Stimulated activated CD4-positive, alpha-beta T cell treated with anti-CD3 and anti-CD28 coated beads, Interleukin-4, amount 100 ng/mL, for 1 hour (primary cell): ENCODE measurements at regions not wholly inside any gene's neighbourhood (a gene's known extent, or its start where the extent isn't known, plus 50 kb on each side); places are given as distances from the start of the nearest gene placed in this dataset.
"Not testable (repeated sequence)": the region's sequence is repeated elsewhere in the genome, so short reads cannot be mapped to it uniquely, and the experiment has no call there.

ENCODE experiments used
- DNase-seq: peaks from one replicate; pipeline ENCODE4 v3.0.0-alpha.2; 2020

DNA sequence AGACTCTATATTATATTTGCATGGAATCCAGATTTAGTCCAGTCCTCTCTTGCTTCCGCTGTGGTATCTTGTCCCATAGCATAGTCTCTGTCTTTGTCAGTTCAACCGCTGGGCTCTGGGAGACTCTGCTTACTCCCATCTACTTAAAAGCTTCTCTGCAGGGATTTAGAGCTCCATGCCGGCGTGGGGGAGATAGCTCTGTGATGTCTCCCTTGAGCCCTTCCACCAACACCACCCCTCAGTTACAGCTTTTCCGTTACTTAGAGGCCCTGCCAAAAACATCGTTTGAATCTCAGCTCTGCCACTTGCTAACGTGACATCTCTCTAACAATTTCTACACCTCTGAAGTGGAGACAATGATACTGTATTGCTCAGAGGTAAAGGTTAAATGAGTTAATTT, 306.1 kb upstream of the ZNF608 start:
- no peak for DNase-seq

DNA sequence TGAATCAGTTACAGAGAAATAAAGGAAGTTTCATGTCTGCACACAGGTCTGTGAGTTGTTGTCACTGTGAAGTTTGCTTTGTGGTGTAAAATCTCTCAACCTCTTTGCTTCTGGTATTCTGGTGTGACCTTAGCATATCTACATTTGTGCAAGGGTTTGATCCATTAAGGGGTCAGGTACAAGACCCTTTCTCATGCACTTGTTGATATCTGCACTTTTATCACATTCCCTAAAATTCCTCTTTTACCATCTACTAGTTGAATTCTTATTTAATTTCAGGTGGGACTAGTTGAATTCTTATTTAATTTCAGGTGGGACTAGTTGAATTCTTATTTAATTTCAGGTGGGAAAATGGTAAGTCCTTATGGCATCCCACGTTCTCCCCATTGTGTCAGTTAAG, 306.7 kb upstream of the ZNF608 start:
- no peak for DNase-seq

GRCh38 chr5:125054146-125054545, 307.7 kb upstream of the ZNF608 start:
- no peak for DNase-seq

DNA sequence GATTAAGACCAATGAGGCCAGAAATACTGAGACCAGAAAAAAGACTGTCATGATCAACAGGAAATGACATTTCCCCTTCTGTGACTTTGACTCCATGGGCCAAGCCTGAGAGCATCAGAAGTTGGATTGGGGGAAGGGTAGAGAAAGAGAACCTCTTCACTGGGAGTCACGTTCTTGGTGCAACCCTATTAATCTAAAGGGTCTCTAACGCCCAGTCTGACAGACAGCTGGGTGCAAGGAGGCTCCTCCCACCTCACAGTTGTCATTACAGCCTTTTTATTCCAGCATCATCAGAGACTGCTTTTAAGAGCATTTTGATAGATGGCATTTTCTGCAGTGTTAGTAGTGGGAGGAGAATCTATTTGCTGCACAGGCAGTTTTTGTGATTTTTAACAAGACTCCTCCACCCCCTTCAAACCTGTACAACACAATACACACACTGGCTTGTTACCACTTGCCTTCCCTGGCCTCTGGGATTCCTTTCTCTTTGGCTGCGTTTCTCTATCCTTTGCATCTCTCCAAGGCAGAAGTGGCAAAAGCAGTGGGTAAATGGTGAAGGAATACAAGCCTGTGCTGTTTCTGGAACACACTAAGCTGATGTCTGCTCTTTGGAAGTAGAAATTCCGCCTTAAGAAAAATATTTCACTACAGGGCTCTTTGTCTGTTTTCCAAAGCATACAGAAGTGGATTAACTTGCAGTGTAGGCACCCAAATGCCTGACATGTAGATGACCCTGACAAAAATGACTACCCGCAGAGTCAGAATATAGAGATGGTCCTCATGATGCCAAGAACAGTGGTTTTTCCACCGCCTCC, 310.4 kb upstream of the ZNF608 start:
- no peak for DNase-seq

DNA sequence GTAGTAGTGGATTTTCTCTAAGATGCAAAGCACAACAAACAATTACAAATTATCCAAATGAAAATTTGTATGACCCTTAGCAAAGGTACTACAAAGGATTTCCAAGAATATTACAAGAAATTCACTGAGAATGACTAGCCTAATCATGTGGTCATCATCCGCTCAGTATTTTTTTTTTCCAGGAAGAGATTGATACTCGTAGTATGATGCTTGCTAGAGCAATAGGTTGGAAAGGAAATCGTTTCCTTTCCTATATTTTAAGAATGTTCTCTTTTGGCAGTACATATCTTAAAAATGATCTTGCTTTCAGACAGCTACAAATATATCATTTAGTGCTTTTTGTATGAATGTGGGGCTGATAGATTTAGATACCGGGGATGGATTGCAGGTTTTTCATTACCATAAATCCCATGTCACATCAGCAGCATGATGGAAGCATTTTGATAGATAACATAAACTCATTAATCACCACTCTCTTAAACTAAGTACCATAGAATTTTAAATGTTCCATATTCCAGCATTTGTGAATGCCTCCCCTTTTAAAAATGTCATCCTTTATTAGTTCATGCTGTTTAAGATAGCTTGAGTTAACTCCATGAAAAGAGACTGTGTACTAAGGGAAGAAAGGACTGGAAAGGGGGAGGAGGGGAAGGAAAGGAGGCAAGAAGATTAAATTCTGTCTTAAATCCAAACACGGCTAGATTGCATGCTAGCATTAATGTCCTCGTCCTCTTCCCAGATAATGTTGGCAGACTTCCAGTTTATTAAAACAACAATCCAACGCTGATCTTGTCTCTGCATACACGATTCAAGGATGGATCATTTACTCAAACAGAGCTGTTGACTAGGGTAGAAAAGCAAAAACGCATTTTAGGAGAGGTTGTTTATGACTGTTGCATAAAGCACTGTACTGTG, 311.7 kb upstream of the ZNF608 start:
- no peak for DNase-seq

GRCh38 chr5:125059255-125060002, 313.0 kb upstream of the ZNF608 start:
- DNase-seq, result no peak

GRCh38 chr5:125061726-125062125, 315.3 kb upstream of the ZNF608 start:
- no peak for DNase-seq

DNA sequence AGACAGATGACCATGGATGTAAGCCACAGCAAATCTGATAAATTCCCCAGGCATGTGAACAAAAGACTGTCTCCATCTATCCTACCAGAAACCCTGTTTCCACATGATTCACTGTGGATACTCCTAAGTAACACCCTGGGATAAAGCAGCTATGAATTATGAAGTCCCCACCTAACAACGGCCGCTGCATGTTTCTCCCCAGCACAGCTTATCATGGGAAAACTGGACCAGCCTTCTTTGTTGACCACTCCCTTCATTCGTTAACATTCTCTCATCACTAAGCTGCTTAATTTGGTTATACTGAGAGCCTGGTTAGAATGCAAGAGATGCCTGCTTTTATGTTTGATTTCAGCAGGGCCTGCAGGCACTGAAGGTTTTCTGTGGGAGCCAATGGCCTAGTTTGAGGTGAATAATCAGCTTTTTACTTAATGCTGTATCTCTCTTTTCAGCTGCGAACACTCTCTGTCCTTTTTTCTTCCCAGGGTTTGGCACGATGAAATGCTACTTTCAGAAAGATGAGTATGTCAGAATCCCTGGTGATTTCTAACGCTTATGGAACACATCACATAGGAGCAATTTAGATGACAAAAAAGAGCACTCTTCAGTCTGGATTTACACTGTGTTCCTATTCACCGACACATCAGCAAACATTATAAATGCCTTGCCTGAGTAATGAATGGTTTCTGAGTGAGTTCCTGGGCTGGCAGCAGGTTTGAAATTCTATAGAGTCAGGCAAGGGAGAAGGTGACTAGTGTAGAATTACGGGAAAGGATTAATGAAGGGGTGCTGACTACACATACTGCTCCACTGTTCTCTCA, 318.4 kb upstream of the ZNF608 start:
- DNase-seq, result no peak

GRCh38 chr5:125065741-125066140, 319.3 kb upstream of the ZNF608 start:
- no peak for DNase-seq

- no peak for DNase-seq
Measured at GRCh38 chr5:125070961-125071360, 324.5 kb upstream of the ZNF608 start.

DNA sequence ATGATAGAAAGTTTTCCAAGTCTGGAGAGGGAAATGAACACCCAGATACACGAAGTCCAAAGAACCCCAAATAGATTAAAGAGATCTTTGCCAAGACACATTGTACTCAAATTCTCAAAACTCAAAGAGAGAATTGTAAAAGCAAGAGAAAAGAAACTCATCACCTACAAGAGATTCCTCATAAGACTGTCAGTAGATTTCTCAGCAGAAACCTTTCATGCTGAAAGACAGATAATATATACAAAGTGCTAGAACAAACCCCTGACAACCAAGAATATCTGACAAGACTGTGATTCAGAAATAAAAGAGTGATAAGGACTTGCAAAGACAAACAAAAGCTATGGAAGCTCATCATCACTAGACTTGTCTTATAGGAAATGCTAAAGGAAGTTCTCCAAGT, 326.7 kb upstream of the ZNF608 start:
- DNase-seq, result no peak

DNA sequence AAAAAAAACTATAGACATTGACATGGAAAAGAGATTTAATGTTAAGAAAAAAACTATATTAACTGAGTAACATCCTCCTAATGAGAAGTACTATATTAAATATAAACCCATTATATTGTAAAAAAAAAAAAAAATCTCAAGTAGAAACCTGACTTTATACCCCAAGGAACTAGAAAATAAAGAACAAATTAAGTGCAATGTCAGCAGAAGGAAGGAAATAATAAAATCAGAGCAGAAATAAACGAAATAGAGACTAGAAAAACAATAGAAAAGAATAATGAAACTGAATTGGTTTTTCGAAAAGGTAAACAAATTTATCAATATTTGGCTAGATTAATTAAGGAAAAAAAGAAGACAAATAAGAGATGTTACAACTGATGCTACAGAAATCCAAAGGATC, 329.1 kb upstream of the ZNF608 start:
- DNase-seq, result no peak

DNA sequence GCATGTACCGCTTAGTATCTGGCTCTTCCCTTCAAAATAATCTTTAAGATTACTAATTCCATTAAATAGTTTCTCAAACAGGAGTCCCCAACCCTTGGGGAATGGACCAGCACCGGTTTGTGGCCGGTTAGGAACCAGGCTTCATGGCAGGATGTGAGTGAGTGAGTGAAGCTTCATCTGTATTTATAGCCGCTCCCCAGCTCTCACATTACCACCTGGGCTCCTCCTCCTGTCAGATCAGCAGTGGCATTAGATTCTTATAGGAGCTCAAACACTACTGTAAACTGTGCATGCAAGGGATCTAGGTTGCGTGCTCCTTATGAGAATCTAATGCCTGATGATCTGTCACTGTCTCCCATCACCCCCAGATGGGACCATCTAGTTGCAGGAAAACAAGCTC, 332.6 kb upstream of the ZNF608 start:
- DNase-seq, result not testable (repeated sequence)

GRCh38 chr5:125081101-125081500, 334.7 kb upstream of the ZNF608 start:
- no peak for DNase-seq

GRCh38 chr5:125083981-125084380, 337.5 kb upstream of the ZNF608 start:
- no peak for DNase-seq

GRCh38 chr5:125085797-125086505, 339.5 kb upstream of the ZNF608 start:
- no peak for DNase-seq

- no peak for DNase-seq
Measured at GRCh38 chr5:125088522-125089105, 342.2 kb upstream of the ZNF608 start.

GRCh38 chr5:125092138-125092537, 345.7 kb upstream of the ZNF608 start:
- not testable (repeated sequence) for DNase-seq

GRCh38 chr5:125093776-125094175, 347.3 kb upstream of the ZNF608 start:
- no peak for DNase-seq

- no peak for DNase-seq
Measured at GRCh38 chr5:125100342-125100741, 353.9 kb upstream of the ZNF608 start.

DNA sequence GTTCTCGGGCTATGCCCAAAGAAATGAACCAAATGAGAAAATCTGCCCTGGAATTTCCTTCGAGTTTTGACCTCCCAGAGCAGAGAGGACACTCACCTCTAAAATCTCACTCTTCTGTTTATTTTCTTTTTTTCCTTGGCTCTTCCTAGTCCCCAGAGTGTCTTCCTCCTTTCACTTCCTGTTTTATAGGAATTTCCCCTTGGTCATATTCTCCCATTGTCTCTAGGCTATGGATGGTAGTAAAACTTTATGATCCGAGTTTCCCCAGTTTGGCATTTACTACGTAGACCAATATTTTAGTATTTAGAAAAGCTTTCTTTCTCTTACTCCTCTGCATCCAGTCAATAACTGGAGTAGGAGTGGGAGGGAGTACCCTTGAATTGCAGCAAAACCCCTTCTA, 354.5 kb upstream of the ZNF608 start:
- DNase-seq, result no peak
